GM19238 (cell line): ENCODE measurements at regions not wholly inside any gene's neighbourhood (a gene's known extent, or its start where the extent isn't known, plus 50 kb on each side); places are given as distances from the start of the nearest gene placed in this dataset.
A peak's percentile ranks its signal among the peaks of the same experiment; 100 is the strongest.

Experiments used
- DNase-seq: peaks from one replicate; pipeline ENCODE4 v3.0.0; 2011; ENCODE audit warnings: low spot score; ENCODE audit not compliant: insufficient read length

- DNase-seq: no peak
These were observed 177.4 kb downstream of the SEC61B start for GRCh38 chr9:99399474-99399873.

- no peak for DNase-seq
These were observed 178.2 kb downstream of the SEC61B start for GRCh38 chr9:99400184-99400731.

- no peak for DNase-seq
These were observed 179.8 kb downstream of the SEC61B start for GRCh38 chr9:99401680-99402504.

- no peak for DNase-seq
These were observed 181.3 kb downstream of the SEC61B start for GRCh38 chr9:99403371-99403770.

- DNase-seq: no peak
These were observed 183.3 kb downstream of the SEC61B start for GRCh38 chr9:99405359-99405758.

GRCh38 chr9:99406939-99407338 lies 184.9 kb downstream of the SEC61B start:
- no peak for DNase-seq

- DNase-seq: no peak
These were observed 189.0 kb downstream of the SEC61B start for GRCh38 chr9:99411068-99411467.

- DNase-seq: no peak
These were observed 189.5 kb downstream of the SEC61B start for GRCh38 chr9:99411479-99412115.

GRCh38 chr9:99412606-99413005 lies 190.5 kb downstream of the SEC61B start:
- DNase-seq: no peak

GRCh38 chr9:99414321-99414720 lies 192.2 kb downstream of the SEC61B start:
- no peak for DNase-seq

- DNase-seq: no peak
These were observed 193.5 kb downstream of the SEC61B start for GRCh38 chr9:99415606-99416005.

GRCh38 chr9:99416007-99416406 lies 193.9 kb downstream of the SEC61B start:
- no peak for DNase-seq

GRCh38 chr9:99419070-99419469 lies 197.0 kb downstream of the SEC61B start:
- no peak for DNase-seq

- DNase-seq: no peak
These were observed 199.3 kb downstream of the SEC61B start for GRCh38 chr9:99421369-99421768.

- DNase-seq: no peak
These were observed 203.0 kb downstream of the SEC61B start for GRCh38 chr9:99425124-99425523.

GRCh38 chr9:99425923-99426842 lies 204.1 kb downstream of the SEC61B start:
- DNase-seq: no peak

- no peak for DNase-seq
These were observed 205.2 kb downstream of the SEC61B start for GRCh38 chr9:99427260-99427659.

- DNase-seq: no peak
These were observed 208.2 kb downstream of the SEC61B start for GRCh38 chr9:99430301-99430700.

- no peak for DNase-seq
These were observed 209.0 kb downstream of the SEC61B start for GRCh38 chr9:99431103-99431502.

GRCh38 chr9:99432075-99432474 lies 210.0 kb downstream of the SEC61B start:
- DNase-seq: no peak

- DNase-seq: no peak
These were observed 211.0 kb downstream of the SEC61B start for GRCh38 chr9:99433095-99433494.

- peak; percentile 48 for DNase-seq
These were observed 211.5 kb downstream of the SEC61B start for GRCh38 chr9:99433555-99433954.
